ENCODE measurements at regions not wholly inside any gene's neighbourhood (a gene's known extent, or its start where the extent isn't known, plus 50 kb on each side); places are given as distances from the start of the nearest gene placed in this dataset.

DNA sequence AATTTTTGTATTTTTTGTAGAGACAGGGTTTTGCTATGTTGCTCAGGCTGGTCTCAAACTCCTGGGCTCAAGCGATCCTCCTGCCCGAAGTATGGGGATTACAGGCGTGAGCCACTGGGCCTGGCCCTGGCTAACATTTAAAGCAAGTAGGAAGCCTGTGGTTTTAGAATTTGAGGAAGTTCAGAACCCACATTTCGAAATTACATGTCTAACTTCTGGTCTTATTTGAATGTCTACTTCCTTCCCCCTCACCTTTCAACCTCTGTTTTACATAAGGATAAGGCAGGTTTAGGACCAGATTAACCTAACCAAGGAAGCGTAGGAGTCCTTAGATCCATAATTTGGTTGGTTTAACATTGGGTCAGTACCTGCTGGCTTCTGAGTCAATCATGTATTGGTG is 120.5 kb upstream of the PROK2 start:
- H3K4me1 Mint-ChIP-seq = peaks cover 12% of the 10 kb centered on the region
- H3K27me3 Mint-ChIP-seq = peaks cover 16% of the 10 kb centered on the region
- DNase-seq = no peak
- no peak overlapping the region for H3K4me3 Mint-ChIP-seq
- no peaks in the 10 kb centered on the region for H3K36me3 Mint-ChIP-seq
- H3K9me3 Mint-ChIP-seq = no peaks in the 10 kb centered on the region
- no peak overlapping the region for H3K27ac Mint-ChIP-seq

GRCh38 chr3:71903936-71904335 is 119.0 kb upstream of the PROK2 start:
- Mint-ChIP-seq H3K4me1 (peaks cover 12% of the 10 kb centered on the region), H3K4me3 (no peak overlapping the region), H3K9me3 (no peaks in the 10 kb centered on the region), H3K36me3 (no peaks in the 10 kb centered on the region), H3K27ac (no peak overlapping the region), H3K27me3 (peaks cover 17% of the 10 kb centered on the region)
- DNase-seq = no peak

- H3K36me3 Mint-ChIP-seq = no peaks in the 10 kb centered on the region
- no peaks in the 10 kb centered on the region for H3K9me3 Mint-ChIP-seq
- H3K4me3 Mint-ChIP-seq = no peak overlapping the region
Observed at GRCh38 chr3:71903112-71903495, 118.2 kb upstream of the PROK2 start.

DNA sequence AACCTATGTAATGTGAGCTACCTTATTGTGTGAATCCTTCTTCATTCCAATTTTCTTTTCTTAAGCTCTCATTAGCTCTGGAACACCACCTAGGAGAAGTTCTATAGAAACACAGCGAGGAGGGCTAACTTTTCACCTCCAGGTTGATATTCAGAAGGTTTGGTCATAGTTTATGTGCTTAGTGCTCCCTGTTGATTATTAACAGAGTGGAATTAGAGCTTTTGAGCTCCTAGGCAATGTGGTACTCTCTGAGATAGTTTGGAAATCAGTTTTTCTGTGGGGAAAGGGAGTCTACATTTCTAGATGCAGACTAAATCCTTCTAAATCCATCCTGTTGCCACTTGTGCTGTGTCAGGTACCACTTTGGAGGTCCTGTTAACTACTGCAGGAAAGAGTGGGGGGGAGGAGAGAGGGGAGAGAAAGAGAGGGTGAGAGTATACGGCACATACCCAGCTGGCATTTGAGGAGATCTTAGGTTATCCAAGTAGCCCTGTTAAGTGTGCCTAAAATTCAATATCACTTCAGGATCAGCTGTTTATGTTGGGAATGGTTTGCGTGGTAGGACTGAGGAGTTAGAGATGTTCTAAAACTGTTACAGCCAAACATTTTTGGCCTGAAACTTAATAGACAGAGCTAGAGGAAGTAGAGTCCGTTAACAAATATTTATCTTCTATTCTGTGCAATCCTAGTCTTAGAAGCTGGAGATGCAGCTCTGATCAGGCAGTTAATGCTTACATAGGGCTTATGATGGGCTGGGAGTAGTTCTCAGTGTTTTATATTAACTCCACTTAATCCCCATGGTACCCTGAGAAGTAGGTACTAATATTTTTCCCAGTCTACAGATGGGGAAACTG is 117.5 kb upstream of the PROK2 start:
- Mint-ChIP-seq H3K27ac (no peak overlapping the region), H3K27me3 (peaks cover 18% of the 10 kb centered on the region), H3K36me3 (no peaks in the 10 kb centered on the region), H3K9me3 (no peaks in the 10 kb centered on the region), H3K4me3 (no peak overlapping the region), H3K4me1 (peaks cover 12% of the 10 kb centered on the region)
- no peak for DNase-seq

More at GRCh38 chr3:71903112-71903495, 118.2 kb upstream of the PROK2 start:
- Mint-ChIP-seq H3K4me1 (peaks cover 12% of the 10 kb centered on the region), H3K27me3 (peaks cover 16% of the 10 kb centered on the region), H3K27ac (no peak overlapping the region)
- DNase-seq = no peak

DNA sequence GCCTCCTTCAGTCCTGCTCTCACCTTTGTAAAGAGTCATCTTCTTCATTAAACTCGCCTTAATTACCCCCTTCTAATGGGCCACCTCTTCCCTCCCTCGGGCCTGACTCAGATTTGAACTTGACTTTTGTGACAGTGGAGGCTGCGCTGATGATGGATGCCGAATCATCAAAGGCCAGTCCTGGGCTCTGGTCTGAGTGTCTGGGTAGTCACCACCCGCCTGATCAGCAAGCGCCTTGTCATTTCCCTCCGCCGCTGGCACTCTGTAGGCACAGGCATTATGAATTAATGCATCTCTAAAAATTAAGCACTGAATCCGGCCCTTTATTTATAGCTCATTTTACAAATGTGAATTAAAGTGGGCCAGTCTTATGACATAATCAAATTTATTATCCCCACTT is 116.7 kb upstream of the PROK2 start:
- Mint-ChIP-seq H3K36me3 (no peaks in the 10 kb centered on the region), H3K27me3 (peaks cover 22% of the 10 kb centered on the region), H3K4me1 (peaks cover 12% of the 10 kb centered on the region), H3K27ac (no peak overlapping the region), H3K4me3 (no peak overlapping the region), H3K9me3 (no peaks in the 10 kb centered on the region)
- DNase-seq = no peak

DNA sequence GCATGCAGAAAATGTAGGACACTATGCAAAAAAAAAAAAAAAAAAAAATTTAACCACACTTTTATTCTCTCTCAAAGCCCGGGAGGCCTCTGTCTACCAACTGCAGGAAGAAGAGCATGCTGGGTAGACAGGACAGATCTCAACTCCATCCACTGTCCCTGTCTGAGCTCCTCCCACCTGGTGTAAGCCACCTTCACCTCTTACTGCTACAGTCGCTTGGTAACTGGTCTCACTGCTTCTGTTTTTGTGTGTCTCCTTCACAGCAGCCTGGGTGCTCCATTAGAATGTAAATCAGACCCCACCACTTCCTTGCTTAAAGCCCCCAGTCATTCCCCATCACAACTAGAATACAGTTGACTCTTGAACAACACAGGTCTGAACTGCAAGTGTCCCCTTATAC is 115.1 kb upstream of the PROK2 start:
- no peak overlapping the region for H3K27ac Mint-ChIP-seq
- H3K36me3 Mint-ChIP-seq = no peaks in the 10 kb centered on the region
- H3K9me3 Mint-ChIP-seq = no peaks in the 10 kb centered on the region
- H3K27me3 Mint-ChIP-seq = peaks cover 22% of the 10 kb centered on the region
- H3K4me3 Mint-ChIP-seq = no peak overlapping the region
- DNase-seq = no peak
- peaks cover 2% of the 10 kb centered on the region for H3K4me1 Mint-ChIP-seq

- DNase-seq = no peak
- H3K4me1 Mint-ChIP-seq = no peaks in the 10 kb centered on the region
Observed at GRCh38 chr3:71896751-71897150, 111.8 kb upstream of the PROK2 start.

GRCh38 chr3:71893702-71894479 is 108.9 kb upstream of the PROK2 start:
- no peak overlapping the region for H3K4me3 Mint-ChIP-seq
- no peaks in the 10 kb centered on the region for H3K9me3 Mint-ChIP-seq
- H3K4me1 Mint-ChIP-seq = no peaks in the 10 kb centered on the region
- no peak for DNase-seq
- peaks cover 12% of the 10 kb centered on the region for H3K27me3 Mint-ChIP-seq
- H3K36me3 Mint-ChIP-seq = no peaks in the 10 kb centered on the region
- no peak overlapping the region for H3K27ac Mint-ChIP-seq

More at GRCh38 chr3:71896751-71897150, 111.8 kb upstream of the PROK2 start:
- Mint-ChIP-seq H3K9me3 (no peaks in the 10 kb centered on the region), H3K27ac (no peak overlapping the region), H3K36me3 (no peaks in the 10 kb centered on the region), H3K27me3 (peaks cover 22% of the 10 kb centered on the region), H3K4me3 (no peak overlapping the region)

GRCh38 chr3:71893122-71893521 is 108.2 kb upstream of the PROK2 start:
- Mint-ChIP-seq H3K4me1 (no peaks in the 10 kb centered on the region), H3K4me3 (no peak overlapping the region), H3K27me3 (peaks cover 7% of the 10 kb centered on the region), H3K9me3 (no peaks in the 10 kb centered on the region), H3K27ac (no peak overlapping the region), H3K36me3 (no peaks in the 10 kb centered on the region)
- no peak for DNase-seq

GRCh38 chr3:71891483-71891882 is 106.5 kb upstream of the PROK2 start:
- no peaks in the 10 kb centered on the region for H3K36me3 Mint-ChIP-seq
- H3K9me3 Mint-ChIP-seq = no peaks in the 10 kb centered on the region
- peaks cover 12% of the 10 kb centered on the region for H3K27me3 Mint-ChIP-seq
- no peaks in the 10 kb centered on the region for H3K4me1 Mint-ChIP-seq
- no peak overlapping the region for H3K4me3 Mint-ChIP-seq
- H3K27ac Mint-ChIP-seq = no peak overlapping the region
- DNase-seq = no peak

- Mint-ChIP-seq H3K27ac (no peak overlapping the region), H3K27me3 (peaks cover 13% of the 10 kb centered on the region), H3K36me3 (no peaks in the 10 kb centered on the region)
Observed at GRCh38 chr3:71890356-71890931, 105.5 kb upstream of the PROK2 start.

DNA sequence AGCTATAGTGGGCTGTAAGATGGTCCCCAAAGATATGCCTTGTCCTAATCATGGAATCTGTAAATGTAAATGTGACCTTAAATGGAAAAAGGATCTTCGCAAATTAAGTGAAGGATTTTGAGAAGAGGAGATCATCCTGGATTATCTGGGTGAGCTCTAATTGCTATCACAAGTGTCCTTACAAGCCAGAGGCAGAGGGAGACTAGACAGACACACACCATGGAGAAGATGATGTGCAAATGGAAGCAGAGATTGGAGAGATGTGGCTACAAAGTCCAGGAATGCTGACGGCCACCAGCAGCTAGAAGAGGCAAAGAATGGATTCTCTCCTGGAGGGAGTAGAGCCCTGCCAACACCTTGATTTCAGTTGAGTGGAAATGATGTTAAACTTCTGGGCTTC is 102.3 kb upstream of the PROK2 start:
- Mint-ChIP-seq H3K27me3 (peaks cover 31% of the 10 kb centered on the region), H3K4me3 (no peak overlapping the region), H3K27ac (no peak overlapping the region), H3K4me1 (no peaks in the 10 kb centered on the region), H3K9me3 (no peaks in the 10 kb centered on the region), H3K36me3 (no peaks in the 10 kb centered on the region)
- DNase-seq = no peak

More at GRCh38 chr3:71890356-71890931, 105.5 kb upstream of the PROK2 start:
- no peaks in the 10 kb centered on the region for H3K4me1 Mint-ChIP-seq
- no peak overlapping the region for H3K4me3 Mint-ChIP-seq
- no peak for DNase-seq
- no peaks in the 10 kb centered on the region for H3K9me3 Mint-ChIP-seq

GRCh38 chr3:71885006-71885405 is 100.1 kb upstream of the PROK2 start:
- Mint-ChIP-seq H3K36me3 (no peaks in the 10 kb centered on the region), H3K27me3 (peaks cover 31% of the 10 kb centered on the region), H3K9me3 (no peaks in the 10 kb centered on the region), H3K4me3 (no peak overlapping the region), H3K4me1 (no peaks in the 10 kb centered on the region), H3K27ac (no peak overlapping the region)
- DNase-seq = no peak

- Mint-ChIP-seq H3K27me3 (peaks cover 21% of the 10 kb centered on the region), H3K4me3 (no peak overlapping the region), H3K9me3 (no peaks in the 10 kb centered on the region), H3K36me3 (no peaks in the 10 kb centered on the region), H3K4me1 (no peaks in the 10 kb centered on the region), H3K27ac (no peak overlapping the region)
- no peak for DNase-seq
Observed at GRCh38 chr3:71881732-71882131, 96.8 kb upstream of the PROK2 start.

DNA sequence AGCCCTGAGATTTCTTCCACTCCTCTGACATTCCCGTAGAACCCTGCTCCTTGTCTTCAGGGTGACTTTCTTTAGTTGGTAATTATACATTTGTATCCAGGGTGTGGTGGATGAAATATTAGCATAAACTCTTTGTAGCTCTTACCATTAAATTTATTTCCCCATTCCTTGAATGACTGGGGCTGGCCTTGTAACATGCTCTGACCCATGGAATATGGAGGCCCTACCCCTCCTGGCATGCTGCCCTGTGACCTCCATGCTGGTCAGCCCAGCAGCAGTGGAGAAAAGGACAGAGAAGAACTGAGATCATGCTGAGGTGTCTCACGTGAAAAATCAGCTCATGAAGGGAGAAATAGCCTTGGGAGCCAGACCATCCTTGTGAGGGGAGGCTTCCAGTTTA is 96.1 kb upstream of the PROK2 start:
- no peak for DNase-seq
- no peaks in the 10 kb centered on the region for H3K9me3 Mint-ChIP-seq
- H3K27ac Mint-ChIP-seq = no peak overlapping the region
- H3K4me3 Mint-ChIP-seq = no peak overlapping the region
- no peaks in the 10 kb centered on the region for H3K4me1 Mint-ChIP-seq
- H3K27me3 Mint-ChIP-seq = peaks cover 18% of the 10 kb centered on the region
- H3K36me3 Mint-ChIP-seq = no peaks in the 10 kb centered on the region

All from activated naive CD8-positive, alpha-beta T cell treated with anti-CD3 and anti-CD28 coated beads for 36 hours (primary cell).